Karpas-422 (cell line): ENCODE measurements at regions not wholly inside any gene's neighbourhood (a gene's known extent, or its start where the extent isn't known, plus 50 kb on each side); places are given as distances from the start of the nearest gene placed in this dataset.

ENCODE experiments used
- DNase-seq: peaks from one replicate; pipeline ENCODE4 v3.0.0-alpha.2; 2015
- H2AFZ ChIP-seq: fragments of 200-600 bp; sonication (generic); 2 replicates; pipeline ENCODE4 v1.6.1; 2014; ENCODE audit warnings: antibody characterized with exemption, low read length, mixed read lengths
- H3K27ac ChIP-seq: fragments of 200-600 bp; sonication (generic); 2 replicates; pipeline ENCODE4 v1.5.1; 2014; ENCODE audit warnings: mild to moderate bottlenecking, low read length, moderate library complexity
- H3K27me3 ChIP-seq: fragments of 200-600 bp; sonication (generic); 2 replicates; pipeline ENCODE4 v1.6.1; 2014; ENCODE audit warnings: low read length, mixed read lengths
- H3K36me3 ChIP-seq: fragments of 200-600 bp; sonication (generic); 2 replicates; pipeline ENCODE4 v1.6.1; 2014; ENCODE audit warnings: low read length, mixed read lengths; ENCODE audit not compliant: insufficient read depth
- H3K4me1 ChIP-seq: fragments of 200-600 bp; sonication (generic); 2 replicates; pipeline ENCODE4 v1.6.1; 2014; ENCODE audit warnings: mild to moderate bottlenecking, low read length, mixed read lengths
- H3K4me2 ChIP-seq: fragments of 200-600 bp; sonication (generic); 2 replicates; pipeline ENCODE4 v1.6.1; 2014; ENCODE audit warnings: low read length, low read depth, mild to moderate bottlenecking; ENCODE audit not compliant: poor library complexity, severe bottlenecking
- H3K4me3 ChIP-seq: fragments of 200-600 bp; sonication (generic); 2 replicates; pipeline ENCODE4 v1.5.1; 2014; ENCODE audit warnings: mild to moderate bottlenecking, antibody characterized with exemption, low read length, mixed read lengths
- H3K79me2 ChIP-seq: fragments of 200-600 bp; sonication (generic); 2 replicates; pipeline ENCODE4 v1.6.1; 2014; ENCODE audit warnings: mild to moderate bottlenecking, low read length, mixed read lengths
- H3K9ac ChIP-seq: fragments of 200-600 bp; sonication (generic); 2 replicates; pipeline ENCODE4 v1.6.0; 2014; ENCODE audit warnings: low read length
- H3K9me2 ChIP-seq: fragments of 200-600 bp; sonication (generic), shearing (Covaris generic); replicated peaks from 2 replicates; pipeline ENCODE4 v1.6.0; 2014; ENCODE audit warnings: mild to moderate bottlenecking, low read length, moderate library complexity; ENCODE audit not compliant: insufficient read depth
- H3K9me3 ChIP-seq: fragments of 300-700, 200-600 bp; sonication (generic); 2 replicates; pipeline ENCODE4 v1.6.1; 2014; ENCODE audit warnings: low read length, mixed read lengths
- H4K20me1 ChIP-seq: fragments of 200-600 bp; sonication (generic); 2 replicates; pipeline ENCODE4 v1.6.1; 2014; ENCODE audit warnings: mild to moderate bottlenecking, antibody characterized with exemption, low read length, low read depth; ENCODE audit not compliant: insufficient read depth

DNA sequence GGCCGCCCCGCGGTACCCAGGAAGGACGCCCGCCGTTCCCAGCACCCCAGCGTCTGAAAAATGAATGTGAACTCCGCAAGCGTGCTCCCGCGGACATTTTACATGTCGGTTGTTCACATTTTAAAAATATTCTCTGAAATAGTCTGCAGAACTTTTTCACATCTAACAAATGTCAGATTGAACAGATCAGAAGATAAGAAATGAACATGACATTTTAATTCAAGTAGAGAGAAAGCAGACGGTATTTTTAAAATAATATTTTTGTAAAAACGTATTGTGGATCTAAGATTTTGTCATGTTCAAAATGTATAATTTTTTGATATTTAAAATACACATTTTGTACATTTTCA, 101.8 kb upstream of the DIO3 start:
- Histone ChIP-seq H3K36me3 (no peaks in the 10 kb centered on the region), H3K79me2 (no peaks in the 10 kb centered on the region), H3K4me1 (no peaks in the 10 kb centered on the region), H3K9me2 (no peaks in the 10 kb centered on the region), H3K4me2 (no peak overlapping the region), H3K9ac (no peak overlapping the region), H3K27me3 (no peaks in the 10 kb centered on the region), H3K4me3 (no peak overlapping the region), H3K9me3 (no peaks in the 10 kb centered on the region), H2AFZ (no peak overlapping the region), H4K20me1 (no peaks in the 10 kb centered on the region), H3K27ac (no peak overlapping the region)
- no peak for DNase-seq

DNA sequence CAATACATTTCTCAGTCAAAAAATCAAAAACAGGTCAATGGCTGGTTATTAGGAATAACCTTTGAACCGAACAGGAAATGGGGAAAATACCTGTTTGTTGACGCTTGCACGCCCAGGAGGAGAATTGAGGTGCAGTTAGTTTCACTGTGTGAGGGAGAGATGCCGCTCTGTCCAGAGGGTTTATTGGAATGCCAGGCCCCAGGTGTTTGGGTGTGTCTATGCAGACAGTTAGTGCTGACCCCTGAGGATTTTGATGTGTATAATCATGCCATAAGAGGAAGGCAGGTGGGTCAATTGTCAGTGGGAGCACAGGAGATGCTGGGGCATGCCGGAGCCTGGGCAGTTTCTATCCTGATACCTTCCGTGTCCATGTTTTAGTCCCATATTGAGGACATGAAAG, 100.8 kb upstream of the DIO3 start:
- Histone ChIP-seq H3K79me2 (no peaks in the 10 kb centered on the region), H3K36me3 (no peaks in the 10 kb centered on the region), H3K27ac (no peak overlapping the region), H3K27me3 (no peaks in the 10 kb centered on the region), H3K4me2 (no peak overlapping the region), H3K4me1 (no peaks in the 10 kb centered on the region), H4K20me1 (no peaks in the 10 kb centered on the region), H3K4me3 (no peak overlapping the region), H3K9me3 (no peaks in the 10 kb centered on the region), H3K9ac (no peak overlapping the region), H2AFZ (no peak overlapping the region), H3K9me2 (no peaks in the 10 kb centered on the region)
- no peak for DNase-seq

DNA sequence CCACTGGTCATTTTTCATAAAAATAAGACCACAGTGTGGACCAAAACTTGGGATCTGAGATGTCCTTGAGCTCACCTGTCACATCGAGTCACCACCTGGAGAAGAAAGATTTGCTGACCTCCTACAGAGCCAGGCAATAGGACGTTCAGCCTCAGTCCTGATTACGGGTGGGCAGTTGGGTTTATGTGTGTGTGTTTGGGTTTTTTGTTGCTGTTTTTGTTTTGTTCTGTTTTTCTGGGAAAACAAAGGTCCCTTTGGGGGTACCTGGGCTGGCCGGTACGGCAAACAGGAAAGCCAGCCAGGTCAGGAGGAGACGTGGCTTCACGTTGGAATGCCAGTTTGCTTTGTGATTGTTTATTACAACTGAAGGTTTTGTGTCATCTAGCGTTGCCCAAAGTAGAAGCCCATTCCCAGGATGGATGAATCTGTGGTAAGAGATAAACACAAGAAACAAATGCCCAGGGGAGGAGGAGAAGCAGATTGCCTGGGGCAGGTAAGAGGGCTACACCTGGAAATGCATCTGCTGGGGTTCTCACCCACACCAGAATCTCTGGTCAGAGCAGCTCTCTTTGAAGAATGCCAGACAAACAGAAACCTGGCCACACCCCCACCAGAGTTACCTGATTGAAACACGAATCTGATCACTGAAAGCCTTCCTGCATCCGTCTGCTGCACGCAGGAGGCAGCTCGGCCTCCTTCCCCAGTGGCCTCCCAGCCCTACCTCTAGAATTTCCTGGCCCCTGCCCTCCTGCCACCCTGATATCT, 100.1 kb upstream of the DIO3 start:
- DNase-seq, result no peak
- no peak overlapping the region for H2AFZ ChIP-seq
- H3K79me2 ChIP-seq, result no peaks in the 10 kb centered on the region
- no peaks in the 10 kb centered on the region for H3K36me3 ChIP-seq
- no peaks in the 10 kb centered on the region for H3K4me1 ChIP-seq
- H3K27ac ChIP-seq, result no peak overlapping the region
- no peaks in the 10 kb centered on the region for H3K9me3 ChIP-seq
- no peak overlapping the region for H3K4me3 ChIP-seq
- no peak overlapping the region for H3K9ac ChIP-seq
- H3K4me2 ChIP-seq, result no peak overlapping the region
- no peaks in the 10 kb centered on the region for H4K20me1 ChIP-seq
- no peaks in the 10 kb centered on the region for H3K9me2 ChIP-seq
- H3K27me3 ChIP-seq, result no peaks in the 10 kb centered on the region

DNA sequence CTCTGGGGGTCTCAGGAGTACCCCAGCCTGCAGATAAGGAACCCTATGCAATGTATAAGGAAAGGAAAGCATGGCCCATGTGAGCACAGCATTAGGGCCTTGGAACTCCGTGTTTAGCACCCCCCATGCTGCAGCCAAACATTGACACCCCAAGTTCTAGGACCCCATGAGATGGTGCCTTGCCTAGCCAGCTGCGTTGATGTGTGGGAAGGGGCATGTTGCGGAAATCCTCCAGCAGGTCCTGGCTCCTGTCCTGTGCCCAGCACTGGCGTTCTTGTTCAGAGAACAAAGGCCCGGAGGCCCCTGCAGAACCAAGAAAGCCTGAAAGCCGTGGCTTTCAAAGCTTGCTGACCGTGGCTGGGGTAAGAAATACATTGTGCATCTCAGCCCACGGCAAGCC, 99.4 kb upstream of the DIO3 start:
- no peaks in the 10 kb centered on the region for H4K20me1 ChIP-seq
- no peak overlapping the region for H2AFZ ChIP-seq
- no peak for DNase-seq
- H3K79me2 ChIP-seq, result no peaks in the 10 kb centered on the region
- no peaks in the 10 kb centered on the region for H3K9me3 ChIP-seq
- H3K4me2 ChIP-seq, result no peak overlapping the region
- no peaks in the 10 kb centered on the region for H3K27me3 ChIP-seq
- H3K4me3 ChIP-seq, result no peak overlapping the region
- H3K27ac ChIP-seq, result no peak overlapping the region
- no peaks in the 10 kb centered on the region for H3K36me3 ChIP-seq
- no peaks in the 10 kb centered on the region for H3K9me2 ChIP-seq
- no peak overlapping the region for H3K9ac ChIP-seq
- no peaks in the 10 kb centered on the region for H3K4me1 ChIP-seq

DNA sequence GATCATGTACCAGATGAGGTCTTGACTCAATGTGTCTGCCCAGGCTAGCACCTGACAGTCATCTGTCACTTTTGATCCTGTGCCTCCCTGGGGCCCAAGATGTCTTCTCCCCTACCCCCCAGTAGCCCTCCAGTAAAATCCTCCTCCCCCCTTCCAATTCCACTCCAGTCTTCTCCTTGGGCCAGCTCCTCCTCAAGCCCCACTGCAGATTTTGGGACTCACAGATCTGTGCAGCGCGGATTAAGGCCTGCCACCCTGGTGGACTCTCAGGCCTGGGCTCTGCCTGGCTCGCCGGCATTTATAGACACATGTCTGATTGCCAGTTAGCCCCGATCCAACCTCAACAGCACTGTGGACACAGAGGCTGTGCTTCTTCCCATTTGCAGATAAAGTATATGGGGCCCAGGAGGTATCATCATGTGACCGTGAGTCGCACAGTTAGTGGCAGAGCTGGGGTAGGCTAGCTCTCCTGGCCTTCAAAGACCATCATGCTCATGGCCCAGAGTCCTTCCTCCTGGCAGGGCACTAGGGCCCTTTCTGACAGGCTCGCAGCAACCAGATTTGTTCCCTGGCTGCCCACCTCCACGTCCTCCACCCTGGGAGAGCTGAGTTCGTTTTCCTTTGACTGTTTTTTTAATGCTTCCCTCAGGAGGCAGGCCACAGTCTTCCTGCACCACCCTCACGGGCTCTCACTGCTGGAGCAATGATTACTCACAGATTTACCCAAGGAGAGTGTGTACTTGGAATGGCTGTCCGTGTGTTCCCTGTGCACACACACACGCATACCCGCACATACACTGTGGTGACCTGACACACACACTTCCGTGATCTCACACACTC, 98.3 kb upstream of the DIO3 start:
- Histone ChIP-seq H3K79me2 (no peaks in the 10 kb centered on the region), H3K4me3 (no peak overlapping the region), H3K27ac (no peak overlapping the region), H3K9me3 (no peaks in the 10 kb centered on the region), H2AFZ (no peak overlapping the region), H3K4me1 (no peaks in the 10 kb centered on the region), H3K27me3 (no peaks in the 10 kb centered on the region), H4K20me1 (no peaks in the 10 kb centered on the region), H3K9me2 (no peaks in the 10 kb centered on the region), H3K4me2 (no peak overlapping the region), H3K36me3 (no peaks in the 10 kb centered on the region), H3K9ac (no peak overlapping the region)
- DNase-seq, result no peak

DNA sequence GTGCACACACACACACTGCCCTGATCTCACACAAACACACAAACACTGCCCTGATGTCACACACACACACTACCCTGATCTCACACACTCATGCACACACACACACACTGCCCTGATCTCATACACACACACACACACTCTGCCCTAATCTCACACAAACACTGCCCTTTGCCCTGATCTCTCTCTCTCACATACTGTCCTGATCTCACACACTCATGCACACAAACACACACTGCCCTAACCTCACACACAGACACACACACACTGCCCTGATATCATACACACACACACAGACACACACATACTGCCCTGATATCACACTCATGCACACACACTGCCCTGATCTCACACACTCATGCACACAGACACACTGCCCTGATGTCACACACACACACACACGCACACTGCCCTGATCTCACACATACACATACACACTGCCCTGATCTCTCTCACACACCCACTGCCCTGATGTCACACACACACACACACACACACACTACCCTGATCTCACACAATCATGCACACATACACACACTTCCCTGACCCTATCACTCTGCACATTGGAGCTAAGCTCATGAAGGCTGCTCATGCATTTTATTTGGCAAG, 97.6 kb upstream of the DIO3 start:
- no peak overlapping the region for H2AFZ ChIP-seq
- H3K4me1 ChIP-seq, result no peaks in the 10 kb centered on the region
- no peaks in the 10 kb centered on the region for H3K9me3 ChIP-seq
- no peak overlapping the region for H3K9ac ChIP-seq
- H3K4me3 ChIP-seq, result no peak overlapping the region
- H3K9me2 ChIP-seq, result no peaks in the 10 kb centered on the region
- H4K20me1 ChIP-seq, result no peaks in the 10 kb centered on the region
- no peak for DNase-seq
- H3K27me3 ChIP-seq, result no peaks in the 10 kb centered on the region
- H3K36me3 ChIP-seq, result no peaks in the 10 kb centered on the region
- no peak overlapping the region for H3K27ac ChIP-seq
- H3K79me2 ChIP-seq, result no peaks in the 10 kb centered on the region
- no peak overlapping the region for H3K4me2 ChIP-seq

DNA sequence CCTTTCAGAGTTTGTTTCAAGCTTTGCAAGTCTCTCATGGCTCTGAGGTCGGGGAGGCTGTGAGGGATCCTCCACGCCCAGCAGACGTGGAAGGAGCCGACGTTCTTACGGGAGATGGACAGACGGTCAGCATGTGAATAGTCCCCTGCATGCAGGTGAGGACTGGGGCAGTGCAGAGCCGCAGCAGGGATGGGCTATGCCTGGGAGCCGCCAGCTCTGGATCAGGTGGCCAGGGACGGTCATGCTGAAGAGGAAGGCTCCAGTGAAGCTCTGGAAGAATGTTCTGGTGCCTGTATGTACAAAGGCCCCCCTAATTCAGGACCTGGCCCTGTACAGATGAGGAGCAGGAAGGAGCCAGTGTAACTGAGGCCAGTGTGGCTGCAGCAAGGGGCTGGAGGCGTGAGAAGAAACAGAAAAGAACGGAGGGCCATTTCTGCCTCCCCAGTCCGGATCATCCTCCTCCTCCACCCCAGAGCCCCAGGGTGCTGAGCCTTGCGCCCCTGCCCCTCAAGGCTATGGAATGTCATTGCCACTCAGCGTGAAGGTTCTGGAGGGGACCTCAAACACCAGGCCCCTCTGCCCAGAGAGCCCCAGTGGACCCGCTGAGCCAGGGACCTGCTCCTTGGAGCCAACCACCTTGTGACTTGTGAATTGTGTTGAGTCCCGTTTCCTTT, 96.8 kb upstream of the DIO3 start:
- no peaks in the 10 kb centered on the region for H3K9me3 ChIP-seq
- DNase-seq, result no peak
- H3K4me1 ChIP-seq, result no peaks in the 10 kb centered on the region
- H3K4me3 ChIP-seq, result no peak overlapping the region
- H3K4me2 ChIP-seq, result no peak overlapping the region
- H3K36me3 ChIP-seq, result no peaks in the 10 kb centered on the region
- H3K27me3 ChIP-seq, result no peaks in the 10 kb centered on the region
- H3K9me2 ChIP-seq, result no peaks in the 10 kb centered on the region
- no peaks in the 10 kb centered on the region for H4K20me1 ChIP-seq
- H3K27ac ChIP-seq, result no peak overlapping the region
- H3K9ac ChIP-seq, result no peak overlapping the region
- H2AFZ ChIP-seq, result no peak overlapping the region
- H3K79me2 ChIP-seq, result no peaks in the 10 kb centered on the region
